Caki2 (cell line): ENCODE measurements at regions not wholly inside any gene's neighbourhood (a gene's known extent, or its start where the extent isn't known, plus 50 kb on each side); places are given as distances from the start of the nearest gene placed in this dataset.
"Not testable (repeated sequence)": the region's sequence is repeated elsewhere in the genome, so short reads cannot be mapped to it uniquely, and the experiment has no call there.

ENCODE experiments used
- DNase-seq: peaks from one replicate; pipeline ENCODE4 v3.0.0-alpha.2; 2015; ENCODE audit warnings: low read depth
- in situ Hi-C: cut with HindIII; loops from 2 replicates; pipeline ENCODE4 v1.10.0; 2016; ENCODE audit warnings: low sequenced_read_pairs, low pct_unique_long_range_greater_than_20kb, mixed read lengths

- peak; percentile 30 for DNase-seq
- in situ Hi-C loops = no loop called here
These were observed 54.8 kb upstream of the HMGB1 start for GRCh38 chr13:30520571-30520970.

GRCh38 chr13:30523211-30523610 is 57.5 kb upstream of the HMGB1 start:
- DNase-seq = no peak
- in situ Hi-C loops = no loop called here

- DNase-seq, in situ Hi-C loops: not testable (repeated sequence)
These were observed 58.1 kb upstream of the HMGB1 start for GRCh38 chr13:30523817-30524216.

- DNase-seq, in situ Hi-C loops: not testable (repeated sequence)
These were observed 59.5 kb upstream of the HMGB1 start for GRCh38 chr13:30525212-30525611.

GRCh38 chr13:30526612-30527495 is 61.1 kb upstream of the HMGB1 start:
- in situ Hi-C loops = no loop called here
- no peak for DNase-seq

- peak; percentile 39 for DNase-seq
- in situ Hi-C loops = no loop called here
These were observed 63.5 kb upstream of the HMGB1 start for GRCh38 chr13:30529085-30529834.

- in situ Hi-C loops = no loop called here
- no peak for DNase-seq
These were observed 69.3 kb upstream of the HMGB1 start for GRCh38 chr13:30535046-30535445.

GRCh38 chr13:30545320-30545719 is 72.4 kb upstream of the USPL1 start:
- in situ Hi-C loops = no loop called here
- no peak for DNase-seq

- in situ Hi-C loops, DNase-seq: not testable (repeated sequence)
These were observed 69.7 kb upstream of the USPL1 start for GRCh38 chr13:30548046-30548445.

- no peak for DNase-seq
- in situ Hi-C loops = no loop called here
These were observed 66.5 kb upstream of the USPL1 start for GRCh38 chr13:30551189-30551588.

GRCh38 chr13:30552567-30552966 is 65.2 kb upstream of the USPL1 start:
- no peak for DNase-seq
- in situ Hi-C loops = no loop called here

- no peak for DNase-seq
- in situ Hi-C loops = no loop called here
These were observed 58.4 kb upstream of the USPL1 start for GRCh38 chr13:30559274-30559673.

GRCh38 chr13:30560212-30560611 is 57.5 kb upstream of the USPL1 start:
- no peak for DNase-seq
- in situ Hi-C loops = no loop called here

- DNase-seq = no peak
- in situ Hi-C loops = no loop called here
These were observed 56.2 kb upstream of the USPL1 start for GRCh38 chr13:30561511-30561910.

- no peak for DNase-seq
- in situ Hi-C loops = no loop called here
These were observed 53.2 kb upstream of the USPL1 start for GRCh38 chr13:30564489-30564888.

GRCh38 chr13:30565658-30566057 is 52.1 kb upstream of the USPL1 start:
- in situ Hi-C loops = no loop called here

GRCh38 chr13:30567072-30567471 is 50.6 kb upstream of the USPL1 start:
- no peak for DNase-seq
- in situ Hi-C loops = no loop called here

More at GRCh38 chr13:30565658-30566057, 52.1 kb upstream of the USPL1 start:
- DNase-seq = no peak
